Osteoblast (primary cell): ENCODE measurements at regions not wholly inside any gene's neighbourhood (a gene's known extent, or its start where the extent isn't known, plus 50 kb on each side); places are given as distances from the start of the nearest gene placed in this dataset.

Experiments
- DNase-seq: peaks from one replicate; pipeline ENCODE4 v3.0.0; 2011; ENCODE audit warnings: low spot score, mixed read lengths; ENCODE audit not compliant: insufficient read length; ENCODE audit errors: missing footprints
- H2AFZ ChIP-seq: 2 replicates; pipeline ENCODE4 v1.6.0; 2011; ENCODE audit warnings: mild to moderate bottlenecking, low read length
- H3K27ac ChIP-seq: 2 replicates; pipeline ENCODE4 v1.5.1; 2011; ENCODE audit warnings: mild to moderate bottlenecking, low read depth, low read length, moderate library complexity
- H3K27me3 ChIP-seq: 2 replicates; pipeline ENCODE4 v1.6.0; 2012; ENCODE audit warnings: mild to moderate bottlenecking, control low read depth, inconsistent platforms, low read length, moderate library complexity; ENCODE audit not compliant: insufficient read depth
- H3K36me3 ChIP-seq: 2 replicates; pipeline ENCODE4 v1.5.1; 2011; ENCODE audit warnings: mild to moderate bottlenecking, low read length, control low read depth, moderate library complexity; ENCODE audit not compliant: insufficient read depth
- H3K4me1 ChIP-seq: 2 replicates; pipeline ENCODE4 v1.5.1; 2011; ENCODE audit warnings: mild to moderate bottlenecking, low read length, control low read depth, moderate library complexity; ENCODE audit not compliant: insufficient read depth
- H3K4me2 ChIP-seq: 2 replicates; pipeline ENCODE4 v1.6.0; 2011; ENCODE audit warnings: mild to moderate bottlenecking, low read length; ENCODE audit not compliant: insufficient read depth
- H3K4me3 ChIP-seq: fragments of 200-600 bp; sonication (generic); 3 replicates; pipeline ENCODE4 v1.5.1; 2012; ENCODE audit warnings: mild to moderate bottlenecking, low read length, inconsistent platforms; ENCODE audit not compliant: insufficient read depth
- H3K79me2 ChIP-seq: 2 replicates; pipeline ENCODE4 v1.6.0; 2012; ENCODE audit warnings: mild to moderate bottlenecking, low read length, control low read depth, inconsistent platforms; ENCODE audit not compliant: insufficient read depth
- H3K9me3 ChIP-seq: 2 replicates; pipeline ENCODE4 v1.5.1; 2011; ENCODE audit warnings: low read depth, low read length, control low read depth
- H4K20me1 ChIP-seq: 2 replicates; pipeline ENCODE4 v1.6.0; 2012; ENCODE audit warnings: mild to moderate bottlenecking, low read length, control low read depth; ENCODE audit not compliant: insufficient read depth
- TF ChIP-seq, protein P1 (sequence below): IDR thresholded peaks from 2 replicates; pipeline ENCODE4 v1.5.1; 2011; ENCODE audit warnings: mild to moderate bottlenecking, low read depth, low read length, moderate library complexity; ENCODE audit errors: extremely low read depth

DNA sequence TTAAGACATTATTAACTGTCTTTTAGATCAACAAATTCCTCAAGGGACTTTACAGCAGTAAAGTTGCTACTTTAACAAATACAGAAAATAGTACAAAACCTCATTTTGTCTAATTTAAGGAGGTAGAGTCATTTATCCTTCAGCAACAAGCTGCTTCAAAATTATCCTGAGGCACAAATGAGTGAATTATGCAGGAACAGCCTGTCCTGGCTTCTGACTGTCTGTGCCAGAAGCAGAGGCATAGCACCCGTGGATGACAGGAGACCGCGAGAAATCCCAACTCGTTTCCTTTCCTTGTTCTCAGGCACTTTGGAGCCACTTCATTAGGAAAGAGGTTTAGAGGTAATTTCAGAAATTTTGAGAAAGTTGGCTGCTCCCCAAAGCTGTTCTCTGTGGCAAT lies 549.2 kb upstream of the BTBD3 start:
- TF ChIP-seq, protein P1, sequence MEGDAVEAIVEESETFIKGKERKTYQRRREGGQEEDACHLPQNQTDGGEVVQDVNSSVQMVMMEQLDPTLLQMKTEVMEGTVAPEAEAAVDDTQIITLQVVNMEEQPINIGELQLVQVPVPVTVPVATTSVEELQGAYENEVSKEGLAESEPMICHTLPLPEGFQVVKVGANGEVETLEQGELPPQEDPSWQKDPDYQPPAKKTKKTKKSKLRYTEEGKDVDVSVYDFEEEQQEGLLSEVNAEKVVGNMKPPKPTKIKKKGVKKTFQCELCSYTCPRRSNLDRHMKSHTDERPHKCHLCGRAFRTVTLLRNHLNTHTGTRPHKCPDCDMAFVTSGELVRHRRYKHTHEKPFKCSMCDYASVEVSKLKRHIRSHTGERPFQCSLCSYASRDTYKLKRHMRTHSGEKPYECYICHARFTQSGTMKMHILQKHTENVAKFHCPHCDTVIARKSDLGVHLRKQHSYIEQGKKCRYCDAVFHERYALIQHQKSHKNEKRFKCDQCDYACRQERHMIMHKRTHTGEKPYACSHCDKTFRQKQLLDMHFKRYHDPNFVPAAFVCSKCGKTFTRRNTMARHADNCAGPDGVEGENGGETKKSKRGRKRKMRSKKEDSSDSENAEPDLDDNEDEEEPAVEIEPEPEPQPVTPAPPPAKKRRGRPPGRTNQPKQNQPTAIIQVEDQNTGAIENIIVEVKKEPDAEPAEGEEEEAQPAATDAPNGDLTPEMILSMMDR: no peak
- H3K79me2 ChIP-seq: no peaks in the 10 kb centered on the region
- H3K4me1 ChIP-seq: no peaks in the 10 kb centered on the region
- H4K20me1 ChIP-seq: no peaks in the 10 kb centered on the region
- H3K4me2 ChIP-seq: no peak overlapping the region
- no peak overlapping the region for H3K4me3 ChIP-seq
- peaks cover 6% of the 10 kb centered on the region for H3K27me3 ChIP-seq
- no peak overlapping the region for H3K27ac ChIP-seq
- no peaks in the 10 kb centered on the region for H3K36me3 ChIP-seq
- no peak overlapping the region for H2AFZ ChIP-seq
- no peaks in the 10 kb centered on the region for H3K9me3 ChIP-seq
- DNase-seq: no peak

GRCh38 chr20:11368965-11369711 lies 548.6 kb upstream of the BTBD3 start:
- no peaks in the 10 kb centered on the region for H3K79me2 ChIP-seq
- no peaks in the 10 kb centered on the region for H3K36me3 ChIP-seq
- no peaks in the 10 kb centered on the region for H3K9me3 ChIP-seq
- H3K27me3 ChIP-seq: peaks cover 6% of the 10 kb centered on the region
- H3K4me2 ChIP-seq: no peak overlapping the region
- H4K20me1 ChIP-seq: no peaks in the 10 kb centered on the region
- no peak for DNase-seq
- no peak overlapping the region for H3K4me3 ChIP-seq
- TF ChIP-seq, protein P1: no peak
- H2AFZ ChIP-seq: no peak overlapping the region
- no peaks in the 10 kb centered on the region for H3K4me1 ChIP-seq
- H3K27ac ChIP-seq: no peak overlapping the region

DNA sequence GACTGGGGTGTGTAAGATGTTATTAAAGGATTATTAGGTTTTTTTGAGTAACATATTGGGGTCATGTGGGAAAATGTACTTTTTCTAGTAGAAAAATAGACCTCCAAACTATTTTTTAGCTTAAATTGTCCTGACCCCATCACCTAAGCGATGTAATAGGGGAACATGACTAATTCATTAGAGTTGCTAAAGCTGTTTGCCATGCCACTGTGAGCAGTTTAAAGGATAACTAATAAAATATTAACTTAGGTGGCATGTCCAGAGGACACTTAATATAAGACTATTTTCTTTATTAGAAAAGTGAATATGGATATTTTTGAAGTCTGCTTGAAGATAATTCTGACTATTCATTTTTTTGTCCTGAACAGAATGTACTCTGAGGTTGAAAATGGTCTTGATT lies 545.9 kb upstream of the BTBD3 start:
- Histone ChIP-seq H3K27me3 (peaks cover 6% of the 10 kb centered on the region), H3K27ac (no peak overlapping the region), H3K36me3 (no peaks in the 10 kb centered on the region), H3K79me2 (no peaks in the 10 kb centered on the region), H4K20me1 (no peaks in the 10 kb centered on the region), H3K9me3 (no peaks in the 10 kb centered on the region), H3K4me3 (no peak overlapping the region), H3K4me2 (no peak overlapping the region), H3K4me1 (peaks cover 17% of the 10 kb centered on the region), H2AFZ (no peak overlapping the region)
- TF ChIP-seq, protein P1: no peak
- no peak for DNase-seq

- H4K20me1 ChIP-seq: no peaks in the 10 kb centered on the region
- no peak for DNase-seq
- H3K4me1 ChIP-seq: peaks cover 25% of the 10 kb centered on the region
- H3K79me2 ChIP-seq: no peaks in the 10 kb centered on the region
- H3K36me3 ChIP-seq: no peaks in the 10 kb centered on the region
- H2AFZ ChIP-seq: peak overlapping the region; percentile 10
- no peaks in the 10 kb centered on the region for H3K9me3 ChIP-seq
- no peak overlapping the region for H3K27ac ChIP-seq
- no peak overlapping the region for H3K4me3 ChIP-seq
- H3K4me2 ChIP-seq: no peak overlapping the region
- H3K27me3 ChIP-seq: peaks cover 4% of the 10 kb centered on the region
- TF ChIP-seq, protein P1: no peak
Observed at GRCh38 chr20:11372876-11373790, 544.6 kb upstream of the BTBD3 start.
